Thyroid gland (tissue), 4 donors: ENCODE measurements at regions not wholly inside any gene's neighbourhood (a gene's known extent, or its start where the extent isn't known, plus 50 kb on each side); places are given as distances from the start of the nearest gene placed in this dataset.

Source experiments
- DNase-seq, 2 donors: peaks; one replicate each; pipeline ENCODE4 v3.0.0-alpha.2; 2019
- H3K27ac ChIP-seq, 3 donors: fragments of 200-600 bp; sonication (generic); 1 replicate in 2 of 3; 2 replicates in 1 of 3; pipeline ENCODE4 v1.5.1; 2016 to 2019; ENCODE audit warnings: mild to moderate bottlenecking in 1 of 3, moderate library complexity in 1 of 3
- H3K27me3 ChIP-seq: fragments of 200-600 bp; sonication (generic); one replicate; pipeline ENCODE4 v1.5.1; 2019
- H3K36me3 ChIP-seq, 2 donors: fragments of 200-600 bp; sonication (generic); one replicate each; pipeline ENCODE4 v1.5.1; 2016 to 2019
- H3K4me1 ChIP-seq, 2 donors: fragments of 200-600 bp; sonication (generic); one replicate each; pipeline ENCODE4 v1.5.1; 2017 to 2019
- H3K4me3 ChIP-seq, 3 donors: fragments of 200-600 bp; sonication (generic); replicated peaks in 1 of 3; 1 replicate in 2 of 3; 2 replicates in 1 of 3; pipeline ENCODE4 v1.5.1; 2016; ENCODE audit warnings: mild to moderate bottlenecking in 1 of 3
- H3K9me3 ChIP-seq: fragments of 200-600 bp; sonication (generic); one replicate; pipeline ENCODE4 v1.5.1; 2017
- POLR2A ChIP-seq, 2 donors: fragments of 450-650 bp; IDR thresholded peaks; one replicate each; pipeline ENCODE4 v1.6.1; 2017; ENCODE audit warnings: antibody characterized with exemption in 2 of 2, mild to moderate bottlenecking in 2 of 2, moderate library complexity in 1 of 2
- WGBS, 2 donors: methylation state at CpG; one replicate each; pipeline ENCODE4 v1.1.5; 2017; 5-methylcytosine and 5-hydroxymethylcytosine counted together
- intact Hi-C: fragments of 100-400 bp; cut with DNase I; formaldehyde crosslinking; loops from one replicate; pipeline ENCODE4 v1.15.1; 2023
- TF ChIP-seq, protein P1 (sequence below), 6 experiments: fragments of 200-600 bp in 3 of 6; fragments of 450-650 bp in 3 of 6; sonication (generic) in 3 of 6; IDR thresholded peaks; one replicate each; pipeline ENCODE4 v1.5.1; 2016 to 2019; ENCODE audit warnings: antibody characterized with exemption in 6 of 6, mild to moderate bottlenecking in 2 of 6, inconsistent platforms in 1 of 6, moderate library complexity in 1 of 6

DNA sequence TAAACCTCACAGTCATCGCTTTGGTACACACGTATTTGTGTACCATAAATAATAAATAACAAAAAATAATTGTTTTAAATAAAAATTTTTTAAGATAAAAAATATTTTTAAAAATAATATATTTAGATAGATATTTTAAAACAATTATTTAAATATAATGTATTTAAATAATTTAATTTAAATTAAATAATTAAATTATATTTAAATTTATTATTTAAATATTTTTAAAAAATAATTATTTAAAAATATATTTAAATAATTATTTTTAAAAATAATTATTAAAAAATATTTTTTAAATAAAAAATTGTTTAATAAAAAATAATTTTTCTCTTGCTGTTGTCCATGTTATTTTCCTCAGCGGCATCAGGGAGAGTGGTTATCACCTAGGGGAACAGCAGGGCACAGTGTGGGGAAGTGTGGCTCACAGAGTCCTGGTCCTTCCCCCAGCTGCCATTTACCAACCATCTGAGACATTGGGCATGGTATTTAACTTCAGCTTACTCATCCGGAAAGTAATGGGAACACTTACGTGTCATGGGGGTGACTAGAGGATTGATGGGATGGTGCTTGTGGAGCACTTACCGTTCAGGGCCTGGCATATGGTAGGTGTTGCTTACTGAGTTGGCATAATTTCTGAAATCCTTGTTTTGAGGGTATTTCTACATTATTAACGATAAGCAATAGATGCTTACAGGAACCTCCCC lies 92.9 kb upstream of the TSPAN2 start:
- DNase-seq, result peak; percentile 11 to 26
- intact Hi-C loops, result no loop called here
- Histone ChIP-seq H3K27ac (no peak overlapping the region), H3K4me1 (no peaks in the 10 kb centered on the region), H3K4me3 (no peak overlapping the region), H3K27me3 (no peaks in the 10 kb centered on the region), H3K9me3 (no peaks in the 10 kb centered on the region), H3K36me3 (no peaks in the 10 kb centered on the region)
- WGBS, 2 donors, result 56 to 61% methylated on average over 7 of the region's 7 CpGs
- TF ChIP-seq POLR2A (IDR thresholded peaks at IDR 0.05), result no peak
- TF ChIP-seq, protein P1, sequence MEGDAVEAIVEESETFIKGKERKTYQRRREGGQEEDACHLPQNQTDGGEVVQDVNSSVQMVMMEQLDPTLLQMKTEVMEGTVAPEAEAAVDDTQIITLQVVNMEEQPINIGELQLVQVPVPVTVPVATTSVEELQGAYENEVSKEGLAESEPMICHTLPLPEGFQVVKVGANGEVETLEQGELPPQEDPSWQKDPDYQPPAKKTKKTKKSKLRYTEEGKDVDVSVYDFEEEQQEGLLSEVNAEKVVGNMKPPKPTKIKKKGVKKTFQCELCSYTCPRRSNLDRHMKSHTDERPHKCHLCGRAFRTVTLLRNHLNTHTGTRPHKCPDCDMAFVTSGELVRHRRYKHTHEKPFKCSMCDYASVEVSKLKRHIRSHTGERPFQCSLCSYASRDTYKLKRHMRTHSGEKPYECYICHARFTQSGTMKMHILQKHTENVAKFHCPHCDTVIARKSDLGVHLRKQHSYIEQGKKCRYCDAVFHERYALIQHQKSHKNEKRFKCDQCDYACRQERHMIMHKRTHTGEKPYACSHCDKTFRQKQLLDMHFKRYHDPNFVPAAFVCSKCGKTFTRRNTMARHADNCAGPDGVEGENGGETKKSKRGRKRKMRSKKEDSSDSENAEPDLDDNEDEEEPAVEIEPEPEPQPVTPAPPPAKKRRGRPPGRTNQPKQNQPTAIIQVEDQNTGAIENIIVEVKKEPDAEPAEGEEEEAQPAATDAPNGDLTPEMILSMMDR (IDR thresholded peaks at IDR 0.05), result no peak

DNA sequence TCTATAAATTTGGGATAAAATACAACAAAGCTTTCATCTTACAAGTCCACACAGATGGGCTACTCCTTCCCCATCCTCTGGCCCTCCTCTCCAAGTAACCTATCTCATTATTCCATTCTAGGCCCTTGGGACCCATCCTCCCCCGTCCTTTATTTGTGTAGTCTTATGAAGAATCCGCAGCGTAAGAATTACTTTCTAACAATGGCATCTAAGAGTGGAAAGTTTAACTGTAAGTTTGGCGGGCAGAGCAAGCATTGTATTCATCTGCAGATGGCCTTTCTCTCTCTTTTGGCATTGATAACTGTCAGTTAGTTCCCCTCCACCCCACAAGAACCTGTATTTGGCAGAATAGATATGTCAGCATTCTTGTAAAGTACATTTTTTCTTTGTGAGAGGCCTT lies 91.9 kb upstream of the TSPAN2 start:
- Histone ChIP-seq H3K9me3 (no peaks in the 10 kb centered on the region), H3K36me3 (no peaks in the 10 kb centered on the region), H3K4me1 (no peaks in the 10 kb centered on the region), H3K27ac (no peak overlapping the region), H3K4me3 (no peak overlapping the region), H3K27me3 (no peaks in the 10 kb centered on the region)
- WGBS, 2 donors, result 84 to 95% methylated on average over 4 of the region's 4 CpGs
- TF ChIP-seq, protein P1 (IDR thresholded peaks at IDR 0.05), result no peak
- intact Hi-C loops, result no loop called here
- DNase-seq, result no peak

DNA sequence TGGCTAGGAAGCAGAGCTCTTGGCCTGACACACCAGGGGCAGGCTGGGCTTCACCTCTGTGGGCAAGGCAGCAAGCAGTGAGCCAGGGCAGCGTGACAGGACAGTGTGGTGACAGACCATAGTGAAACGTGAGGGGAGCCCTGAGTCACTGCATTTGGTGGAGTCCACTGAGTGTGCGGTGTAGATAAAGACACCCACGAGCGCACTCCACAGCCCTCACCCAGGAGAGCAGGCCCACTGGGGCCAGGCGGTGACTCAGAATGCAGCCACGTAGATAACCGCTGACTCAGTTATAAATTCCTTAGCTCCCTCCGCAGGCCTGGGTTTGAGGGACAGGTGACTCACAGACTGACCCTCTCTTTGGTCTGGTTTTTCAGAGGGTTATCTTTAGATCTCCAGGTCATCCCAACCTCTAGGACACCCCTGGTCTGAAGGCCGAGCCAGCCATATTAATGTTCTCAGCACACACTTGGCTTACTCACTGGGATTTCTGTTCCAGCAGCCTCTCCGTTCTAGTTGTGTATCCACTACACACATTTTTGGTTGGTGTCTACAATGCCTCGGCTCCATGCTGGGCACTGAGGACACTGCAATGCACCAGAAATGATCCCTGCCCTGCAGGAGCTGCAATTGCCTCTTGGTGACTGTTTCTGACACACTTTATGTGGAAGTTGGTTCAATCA lies 90.2 kb upstream of the TSPAN2 start:
- intact Hi-C loops, result no loop called here
- WGBS, 2 donors, result 79 to 85% methylated on average over 9 to 12 of the region's 12 CpGs

DNA sequence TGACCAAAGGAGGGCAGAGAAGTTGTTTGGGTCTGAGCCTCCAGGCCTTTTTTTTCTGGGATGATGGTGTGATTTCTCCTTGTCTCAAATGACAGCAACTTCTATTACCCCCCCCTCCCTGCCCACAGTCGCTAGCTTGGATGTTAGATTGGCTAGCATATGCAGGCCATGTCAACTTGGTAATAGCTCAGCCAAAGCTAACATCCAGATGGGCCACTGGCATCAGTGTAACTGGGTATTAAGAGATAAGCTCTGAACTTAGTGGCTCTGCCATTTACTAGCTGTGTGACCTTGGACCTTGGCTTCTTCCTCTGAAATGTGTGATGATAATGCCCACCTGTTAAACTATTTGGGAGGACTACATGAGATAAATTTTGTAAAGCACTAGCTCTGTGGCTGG lies 86.9 kb upstream of the TSPAN2 start:
- no peak for TF ChIP-seq POLR2A (IDR thresholded peaks at IDR 0.05)
- TF ChIP-seq, protein P1 (IDR thresholded peaks at IDR 0.05), result no peak
- Histone ChIP-seq H3K4me1 (no peaks in the 10 kb centered on the region), H3K9me3 (no peaks in the 10 kb centered on the region), H3K27me3 (no peaks in the 10 kb centered on the region), H3K36me3 (no peaks in the 10 kb centered on the region), H3K27ac (no peak overlapping the region), H3K4me3 (no peak overlapping the region)
- no peak for DNase-seq
- intact Hi-C loops, result no loop called here
- WGBS, 2 donors, result 82 to 88% methylated on average over 1 of the region's 1 CpG

More for the DNA sequence above, 90.2 kb upstream of the TSPAN2 start:
- no peaks in the 10 kb centered on the region for H3K4me1 ChIP-seq
- TF ChIP-seq POLR2A (IDR thresholded peaks at IDR 0.05), result no peak
- TF ChIP-seq, protein P1 (IDR thresholded peaks at IDR 0.05), result no peak
- no peaks in the 10 kb centered on the region for H3K27me3 ChIP-seq
- H3K9me3 ChIP-seq, result no peaks in the 10 kb centered on the region
- H3K4me3 ChIP-seq, result no peak overlapping the region
- no peak for DNase-seq
- no peaks in the 10 kb centered on the region for H3K36me3 ChIP-seq
- no peak overlapping the region for H3K27ac ChIP-seq

DNA sequence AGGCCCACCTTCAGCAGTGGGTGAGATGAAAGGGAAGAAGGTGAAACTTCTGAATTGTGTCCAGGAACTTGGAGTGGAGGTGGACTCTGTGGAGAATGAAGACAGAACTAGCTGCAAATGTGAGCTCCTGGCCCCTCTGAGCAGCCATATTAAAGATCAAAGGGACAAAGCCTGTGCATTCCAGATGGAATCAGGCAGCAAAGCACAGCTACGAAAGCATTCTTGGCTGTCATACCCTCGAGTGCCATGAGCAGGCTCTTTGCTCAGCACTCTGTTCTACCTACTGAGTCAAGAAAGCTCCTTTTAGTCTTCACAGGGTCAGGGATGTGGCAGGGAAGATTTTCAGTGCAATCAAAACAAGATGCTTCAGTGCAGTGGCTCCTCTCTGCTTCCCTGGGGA lies 86.3 kb upstream of the TSPAN2 start:
- intact Hi-C loops, result no loop called here
- Histone ChIP-seq H3K36me3 (no peaks in the 10 kb centered on the region), H3K4me1 (no peaks in the 10 kb centered on the region), H3K9me3 (no peaks in the 10 kb centered on the region), H3K27me3 (no peaks in the 10 kb centered on the region), H3K27ac (no peak overlapping the region), H3K4me3 (no peak overlapping the region)
- TF ChIP-seq, protein P1 (IDR thresholded peaks at IDR 0.05), result no peak
- TF ChIP-seq POLR2A (IDR thresholded peaks at IDR 0.05), result no peak
- DNase-seq, result no peak
- 35 to 38% methylated on average over 2 of the region's 2 CpGs for WGBS, 2 donors
